ENCODE measurements at regions not wholly inside any gene's neighbourhood (a gene's known extent, or its start where the extent isn't known, plus 50 kb on each side); places are given as distances from the start of the nearest gene placed in this dataset.

GRCh38 chr3:76972624-76973296, 67.1 kb upstream of the ROBO2 start:
- TF ChIP-seq EP300 (IDR thresholded peaks at IDR 0.05; ENCODE audit: borderline replicate concordance) (no peak), USF1 (IDR thresholded peaks at IDR 0.05) (no peak), RAD21 (IDR thresholded peaks at IDR 0.05; ENCODE audit: low read depth) (no peak), TCF12 (IDR thresholded peaks at IDR 0.05; ENCODE audit: low read depth) (no peak), REST (IDR thresholded peaks at IDR 0.05; ENCODE audit: low read depth) (no peak), YY1 (IDR thresholded peaks at IDR 0.05; ENCODE audit: low read depth) (no peak), CEBPB (IDR thresholded peaks at IDR 0.05) (no peak)
